Transverse colon (tissue), 4 donors: ENCODE measurements at regions not wholly inside any gene's neighbourhood (a gene's known extent, or its start where the extent isn't known, plus 50 kb on each side); places are given as distances from the start of the nearest gene placed in this dataset.

Source experiments
- DNase-seq: peaks from one replicate; pipeline ENCODE4 v3.0.0-alpha.2; 2019
- H3K27ac ChIP-seq, 4 donors: fragments of 200-600 bp; sonication (generic); 2 replicates each; pipeline ENCODE4 v1.5.1; 2016 to 2018; ENCODE audit warnings: inconsistent platforms in 4 of 4
- H3K27me3 ChIP-seq: fragments of 200-600 bp; sonication (generic); 2 replicates; pipeline ENCODE4 v1.5.1; 2017; ENCODE audit warnings: inconsistent platforms
- H3K36me3 ChIP-seq, 4 donors: fragments of 200-600 bp; sonication (generic); 2 replicates each; pipeline ENCODE4 v1.5.1; 2017 to 2019; ENCODE audit warnings: inconsistent platforms in 4 of 4
- H3K4me1 ChIP-seq, 4 donors: fragments of 200-600 bp; sonication (generic); 2 replicates each; pipeline ENCODE4 v1.5.1; 2017 to 2020; ENCODE audit warnings: inconsistent platforms in 4 of 4
- H3K4me3 ChIP-seq, 4 donors: fragments of 200-600 bp; sonication (generic); 1 replicate in 1 of 4; 2 replicates in 3 of 4; pipeline versions ENCODE4 v1.5.1 to v1.6.1; 2017 to 2019; ENCODE audit warnings: inconsistent platforms in 4 of 4
- H3K9me3 ChIP-seq, 2 donors: fragments of 200-600 bp; sonication (generic); 2 replicates each; pipeline ENCODE4 v1.5.1; 2017 to 2019; ENCODE audit warnings: inconsistent platforms in 2 of 2
- EP300 ChIP-seq: sonication (generic); formaldehyde crosslinking; IDR thresholded peaks from one replicate; pipeline ENCODE4 v1.6.1; 2017; ENCODE audit warnings: antibody characterized with exemption, low read depth
- POLR2A ChIP-seq: fragments of 450-650 bp; IDR thresholded peaks from one replicate; pipeline ENCODE4 v1.6.1; 2016; ENCODE audit warnings: antibody characterized with exemption, mild to moderate bottlenecking, moderate library complexity
- POLR2AphosphoS5 ChIP-seq, 3 donors: sonication (generic); formaldehyde crosslinking; IDR thresholded peaks; one replicate each; pipeline ENCODE4 v1.6.1; 2016; ENCODE audit warnings: antibody characterized with exemption in 3 of 3
- WGBS, 2 donors: methylation state at CpG; one replicate each; pipeline ENCODE4 v1.1.5; 2018; ENCODE audit warnings: low coverage in 1 of 2; 5-methylcytosine and 5-hydroxymethylcytosine counted together
- in situ Hi-C, 4 donors: fragments of 200-750 bp; cut with MboI; loops; one replicate each; pipeline versions ENCODE4 v1.15.0 to v1.15.1; 2017; ENCODE audit warnings: low sequenced_read_pairs in 3 of 4, low pct_ligation_motif_present in 1 of 4, low pct_unique_long_range_greater_than_20kb in 1 of 4
- intact Hi-C: fragments of 100-400 bp; cut with DNase I; formaldehyde crosslinking; loops from one replicate; pipeline ENCODE4 v1.15.1; 2023; ENCODE audit warnings: low total_unique reads
- TF ChIP-seq, protein P1 (sequence below), 5 experiments: fragments of 200-600 bp in 3 of 5; fragments of 450-650 bp in 2 of 5; sonication (generic) in 3 of 5; IDR thresholded peaks; 1 replicate in 2 of 5; 2 replicates in 3 of 5; pipeline ENCODE4 v1.5.1; 2016 to 2017; ENCODE audit warnings: antibody characterized with exemption in 5 of 5, inconsistent platforms in 3 of 5, mild to moderate bottlenecking in 2 of 5, moderate library complexity in 1 of 5

- 67 to 76% methylated on average over 6 of the region's 6 CpGs for WGBS, 2 donors
- in situ Hi-C loops (no loop called here), intact Hi-C loops (no loop called here)
These were observed 1351.7 kb upstream of the FAM98A start for GRCh38 chr2:34950797-34951196.

GRCh38 chr2:34949316-34949715, 1350.2 kb upstream of the FAM98A start:
- H3K27ac ChIP-seq, result no peak overlapping the region
- no peaks in the 10 kb centered on the region for H3K4me1 ChIP-seq
- WGBS, 2 donors, result 57 to 58% methylated on average over 1 of the region's 1 CpG
- H3K9me3 ChIP-seq, result peaks cover 5 to 8% of the 10 kb centered on the region in 2 donors
- H3K36me3 ChIP-seq, result no peaks in the 10 kb centered on the region
- in situ Hi-C loops (no loop called here), intact Hi-C loops (no loop called here)
- TF ChIP-seq EP300, result no peak
- DNase-seq, result no peak
- no peaks in the 10 kb centered on the region for H3K27me3 ChIP-seq
- no peak overlapping the region for H3K4me3 ChIP-seq

More at GRCh38 chr2:34950797-34951196, 1351.7 kb upstream of the FAM98A start:
- no peak for DNase-seq
- TF ChIP-seq POLR2A, result no peak
- no peak for TF ChIP-seq POLR2AphosphoS5 (IDR thresholded peaks at IDR 0.05)
- no peak for TF ChIP-seq EP300
- TF ChIP-seq, protein P1, sequence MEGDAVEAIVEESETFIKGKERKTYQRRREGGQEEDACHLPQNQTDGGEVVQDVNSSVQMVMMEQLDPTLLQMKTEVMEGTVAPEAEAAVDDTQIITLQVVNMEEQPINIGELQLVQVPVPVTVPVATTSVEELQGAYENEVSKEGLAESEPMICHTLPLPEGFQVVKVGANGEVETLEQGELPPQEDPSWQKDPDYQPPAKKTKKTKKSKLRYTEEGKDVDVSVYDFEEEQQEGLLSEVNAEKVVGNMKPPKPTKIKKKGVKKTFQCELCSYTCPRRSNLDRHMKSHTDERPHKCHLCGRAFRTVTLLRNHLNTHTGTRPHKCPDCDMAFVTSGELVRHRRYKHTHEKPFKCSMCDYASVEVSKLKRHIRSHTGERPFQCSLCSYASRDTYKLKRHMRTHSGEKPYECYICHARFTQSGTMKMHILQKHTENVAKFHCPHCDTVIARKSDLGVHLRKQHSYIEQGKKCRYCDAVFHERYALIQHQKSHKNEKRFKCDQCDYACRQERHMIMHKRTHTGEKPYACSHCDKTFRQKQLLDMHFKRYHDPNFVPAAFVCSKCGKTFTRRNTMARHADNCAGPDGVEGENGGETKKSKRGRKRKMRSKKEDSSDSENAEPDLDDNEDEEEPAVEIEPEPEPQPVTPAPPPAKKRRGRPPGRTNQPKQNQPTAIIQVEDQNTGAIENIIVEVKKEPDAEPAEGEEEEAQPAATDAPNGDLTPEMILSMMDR (IDR thresholded peaks at IDR 0.05), result no peak
- no peak overlapping the region for H3K27ac ChIP-seq
- H3K27me3 ChIP-seq, result no peaks in the 10 kb centered on the region
- no peaks in the 10 kb centered on the region for H3K36me3 ChIP-seq
- no peak overlapping the region for H3K4me3 ChIP-seq
- H3K4me1 ChIP-seq, result no peaks in the 10 kb centered on the region
- H3K9me3 ChIP-seq, result peaks cover 5 to 8% of the 10 kb centered on the region in 2 donors

GRCh38 chr2:34936089-34936488, 1337.0 kb upstream of the FAM98A start:
- DNase-seq, result no peak
- Histone ChIP-seq H3K27ac (no peak overlapping the region), H3K4me1 (no peaks in the 10 kb centered on the region), H3K36me3 (no peaks in the 10 kb centered on the region), H3K27me3 (no peaks in the 10 kb centered on the region), H3K9me3 (no peaks in the 10 kb centered on the region), H3K4me3 (no peak overlapping the region)
- 89% methylated on average over 7 of the region's 7 CpGs; no CpG with 5 or more reads in 1 of the 2 donors for WGBS, 2 donors
- TF ChIP-seq POLR2AphosphoS5 (IDR thresholded peaks at IDR 0.05) (no peak), EP300 (no peak), POLR2A (no peak)
- TF ChIP-seq, protein P1 (IDR thresholded peaks at IDR 0.05), result no peak
- in situ Hi-C loops (no loop called here), intact Hi-C loops (no loop called here)

- no peaks in the 10 kb centered on the region for H3K36me3 ChIP-seq
- intact Hi-C loops (no loop called here), in situ Hi-C loops (no loop called here)
- TF ChIP-seq, protein P1 (IDR thresholded peaks at IDR 0.05), result no peak
- TF ChIP-seq POLR2AphosphoS5 (IDR thresholded peaks at IDR 0.05), result no peak
- H3K27me3 ChIP-seq, result no peaks in the 10 kb centered on the region
- no peak overlapping the region for H3K4me3 ChIP-seq
- H3K4me1 ChIP-seq, result no peaks in the 10 kb centered on the region
- H3K9me3 ChIP-seq, result no peaks in the 10 kb centered on the region
- WGBS, 2 donors, result 60 to 73% methylated on average over 2 of the region's 2 CpGs
- H3K27ac ChIP-seq, result no peak overlapping the region
- no peak for DNase-seq
These were observed 1313.0 kb upstream of the FAM98A start for GRCh38 chr2:34912084-34912483.

DNA sequence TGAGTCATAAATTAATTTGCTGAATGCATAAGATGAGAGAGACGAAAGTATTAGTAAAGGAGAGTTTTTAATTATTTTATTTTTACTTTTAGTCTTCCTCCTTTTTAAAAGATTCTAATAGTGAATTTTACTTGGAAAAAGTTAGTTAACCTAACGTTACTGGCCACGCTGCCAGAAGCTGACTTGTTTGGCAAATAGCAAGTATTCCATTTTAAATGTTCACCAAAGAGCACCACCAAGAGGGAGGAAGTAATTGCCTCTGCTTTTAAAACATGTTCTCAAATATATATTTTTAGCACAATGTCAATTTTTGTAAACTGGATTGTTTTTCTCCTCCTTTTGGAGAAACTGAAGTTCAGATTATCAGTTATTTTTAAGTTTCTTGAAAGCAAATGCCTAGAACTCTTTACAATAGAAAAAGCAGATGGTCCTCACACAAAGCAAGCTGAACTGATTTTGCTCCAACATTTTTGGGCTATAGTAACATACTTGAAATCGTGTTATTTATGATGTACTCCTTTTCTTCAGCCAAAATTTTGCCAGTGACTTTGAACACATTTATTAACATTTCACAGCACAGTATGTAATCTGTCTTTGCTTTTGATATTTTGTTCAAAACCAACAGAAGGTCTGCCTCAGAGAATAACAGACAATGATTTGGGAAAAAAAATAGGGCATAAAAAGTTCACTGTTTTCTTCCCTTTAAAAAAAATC, 1311.0 kb upstream of the FAM98A start:
- DNase-seq, result no peak
- no peak overlapping the region for H3K4me3 ChIP-seq
- H3K9me3 ChIP-seq, result no peaks in the 10 kb centered on the region
- H3K4me1 ChIP-seq, result no peaks in the 10 kb centered on the region
- in situ Hi-C loops, result no loop called here
- no peak overlapping the region for H3K27ac ChIP-seq
- 54% methylated on average over 4 of the region's 4 CpGs for WGBS, 2 donors
- H3K36me3 ChIP-seq, result no peaks in the 10 kb centered on the region
- H3K27me3 ChIP-seq, result no peaks in the 10 kb centered on the region
- TF ChIP-seq, protein P1 (IDR thresholded peaks at IDR 0.05), result no peak
- TF ChIP-seq EP300 (no peak), POLR2AphosphoS5 (IDR thresholded peaks at IDR 0.05) (no peak), POLR2A (no peak)
- intact Hi-C loops, result no loop called here
